MM.1S (cell line): ENCODE measurements at regions not wholly inside any gene's neighbourhood (a gene's known extent, or its start where the extent isn't known, plus 50 kb on each side); places are given as distances from the start of the nearest gene placed in this dataset.

Source experiments
- DNase-seq: peaks from one replicate; pipeline ENCODE4 v3.0.0-alpha.2; 2015
- H2AFZ ChIP-seq: fragments of 300-600 bp; sonication (generic); 2 replicates; pipeline ENCODE4 v1.6.0; 2016; ENCODE audit warnings: antibody characterized with exemption, low read length
- H3F3A ChIP-seq: fragments of 300-600 bp; sonication (generic); 2 replicates; pipeline ENCODE4 v1.6.1; 2016; ENCODE audit warnings: mild to moderate bottlenecking, antibody characterized with exemption, low read length, moderate library complexity, mixed read lengths; ENCODE audit not compliant: insufficient read depth
- H3K27ac ChIP-seq: fragments of 300-600 bp; sonication (generic); 2 replicates; pipeline ENCODE4 v1.5.1; 2016; ENCODE audit warnings: mild to moderate bottlenecking, low read length
- H3K27me3 ChIP-seq: fragments of 300-600 bp; sonication (generic); replicated peaks from 2 replicates; pipeline ENCODE4 v1.6.0; 2016; ENCODE audit warnings: low read length; ENCODE audit not compliant: insufficient read depth
- H3K36me3 ChIP-seq: fragments of 300-600 bp; sonication (generic); replicated peaks from 2 replicates; pipeline ENCODE4 v1.6.1; 2016; ENCODE audit warnings: mild to moderate bottlenecking, low read length, mixed read lengths; ENCODE audit not compliant: insufficient read depth
- H3K4me1 ChIP-seq: fragments of 300-600 bp; sonication (generic); 2 replicates; pipeline ENCODE4 v1.6.1; 2016; ENCODE audit warnings: low read length, mixed read lengths
- H3K4me2 ChIP-seq: fragments of 300-600 bp; sonication (generic); 2 replicates; pipeline ENCODE4 v1.6.0; 2016; ENCODE audit warnings: low read depth, low read length
- H3K4me3 ChIP-seq: fragments of 300-600 bp; sonication (generic); 2 replicates; pipeline ENCODE4 v1.5.1; 2016; ENCODE audit warnings: low read length, mixed read lengths
- H3K79me2 ChIP-seq: fragments of 300-600 bp; sonication (generic); 2 replicates; pipeline ENCODE4 v1.6.1; 2016; ENCODE audit warnings: mixed run types, low read length, mixed read lengths
- H3K9ac ChIP-seq: fragments of 300-600 bp; sonication (generic); 2 replicates; pipeline ENCODE4 v1.6.1; 2016; ENCODE audit warnings: low read length, mixed read lengths
- H3K9me2 ChIP-seq: fragments of 300-600 bp; sonication (generic); replicated peaks from 2 replicates; pipeline ENCODE4 v1.6.1; 2016; ENCODE audit warnings: mild to moderate bottlenecking, low read length, mixed read lengths; ENCODE audit not compliant: insufficient read depth
- H3K9me3 ChIP-seq: fragments of 300-600 bp; sonication (generic); replicated peaks from 2 replicates; pipeline ENCODE4 v1.6.1; 2016; ENCODE audit warnings: mild to moderate bottlenecking, low read length, mixed read lengths; ENCODE audit not compliant: insufficient read depth
- H4K20me1 ChIP-seq: fragments of 300-600 bp; sonication (generic); 2 replicates; pipeline ENCODE4 v1.6.1; 2016; ENCODE audit warnings: mild to moderate bottlenecking, low read length, moderate library complexity, mixed read lengths; ENCODE audit not compliant: insufficient read depth
- EZH2 ChIP-seq: fragments of 300-600 bp; sonication (generic); optimal IDR thresholded peaks from 2 replicates; pipeline ENCODE3; 2017; ENCODE audit warnings: low read depth, mild to moderate bottlenecking, antibody characterized with exemption, low read length, mixed read lengths
- EZH2phosphoT487 ChIP-seq: fragments of 300-600 bp; sonication (generic); IDR thresholded peaks from 2 replicates; pipeline ENCODE4 v1.6.1; 2018; ENCODE audit warnings: antibody characterized with exemption, low read length
- TF ChIP-seq, protein P1 (sequence below): fragments of 300-600 bp; sonication (generic); IDR thresholded peaks from 2 replicates; pipeline ENCODE4 v1.5.1; 2016; ENCODE audit warnings: antibody characterized with exemption, low read length, mixed read lengths

- no peak overlapping the region for H3K4me3 ChIP-seq
Observed at GRCh38 chr20:39638731-39639130, 676.6 kb downstream of the DHX35 start.

GRCh38 chr20:39633689-39634088, 671.5 kb downstream of the DHX35 start:
- TF ChIP-seq, protein P1, sequence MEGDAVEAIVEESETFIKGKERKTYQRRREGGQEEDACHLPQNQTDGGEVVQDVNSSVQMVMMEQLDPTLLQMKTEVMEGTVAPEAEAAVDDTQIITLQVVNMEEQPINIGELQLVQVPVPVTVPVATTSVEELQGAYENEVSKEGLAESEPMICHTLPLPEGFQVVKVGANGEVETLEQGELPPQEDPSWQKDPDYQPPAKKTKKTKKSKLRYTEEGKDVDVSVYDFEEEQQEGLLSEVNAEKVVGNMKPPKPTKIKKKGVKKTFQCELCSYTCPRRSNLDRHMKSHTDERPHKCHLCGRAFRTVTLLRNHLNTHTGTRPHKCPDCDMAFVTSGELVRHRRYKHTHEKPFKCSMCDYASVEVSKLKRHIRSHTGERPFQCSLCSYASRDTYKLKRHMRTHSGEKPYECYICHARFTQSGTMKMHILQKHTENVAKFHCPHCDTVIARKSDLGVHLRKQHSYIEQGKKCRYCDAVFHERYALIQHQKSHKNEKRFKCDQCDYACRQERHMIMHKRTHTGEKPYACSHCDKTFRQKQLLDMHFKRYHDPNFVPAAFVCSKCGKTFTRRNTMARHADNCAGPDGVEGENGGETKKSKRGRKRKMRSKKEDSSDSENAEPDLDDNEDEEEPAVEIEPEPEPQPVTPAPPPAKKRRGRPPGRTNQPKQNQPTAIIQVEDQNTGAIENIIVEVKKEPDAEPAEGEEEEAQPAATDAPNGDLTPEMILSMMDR = no peak
- TF ChIP-seq EZH2 = no peak
- TF ChIP-seq EZH2phosphoT487 = no peak
- no peak for DNase-seq
- Histone ChIP-seq H4K20me1 (no peaks in the 10 kb centered on the region), H3K79me2 (no peaks in the 10 kb centered on the region), H3K4me2 (no peak overlapping the region), H3K4me3 (no peak overlapping the region), H3K9ac (no peak overlapping the region), H3K27ac (no peak overlapping the region), H3K36me3 (no peaks in the 10 kb centered on the region), H3K27me3 (no peaks in the 10 kb centered on the region), H3K9me3 (no peaks in the 10 kb centered on the region), H2AFZ (no peak overlapping the region), H3K9me2 (no peaks in the 10 kb centered on the region), H3K4me1 (no peaks in the 10 kb centered on the region), H3F3A (no peaks in the 10 kb centered on the region)

More at GRCh38 chr20:39638731-39639130, 676.6 kb downstream of the DHX35 start:
- no peak overlapping the region for H3K4me2 ChIP-seq
- no peaks in the 10 kb centered on the region for H3F3A ChIP-seq
- no peaks in the 10 kb centered on the region for H3K79me2 ChIP-seq
- TF ChIP-seq EZH2phosphoT487 = no peak
- TF ChIP-seq, protein P1 = no peak
- TF ChIP-seq EZH2 = no peak
- H3K9me3 ChIP-seq = no peaks in the 10 kb centered on the region
- no peaks in the 10 kb centered on the region for H3K36me3 ChIP-seq
- no peaks in the 10 kb centered on the region for H3K4me1 ChIP-seq
- H3K27ac ChIP-seq = no peak overlapping the region
- H3K9ac ChIP-seq = no peak overlapping the region
- no peaks in the 10 kb centered on the region for H3K27me3 ChIP-seq
- H4K20me1 ChIP-seq = no peaks in the 10 kb centered on the region
- DNase-seq = no peak
- H3K9me2 ChIP-seq = no peaks in the 10 kb centered on the region
- no peak overlapping the region for H2AFZ ChIP-seq

DNA sequence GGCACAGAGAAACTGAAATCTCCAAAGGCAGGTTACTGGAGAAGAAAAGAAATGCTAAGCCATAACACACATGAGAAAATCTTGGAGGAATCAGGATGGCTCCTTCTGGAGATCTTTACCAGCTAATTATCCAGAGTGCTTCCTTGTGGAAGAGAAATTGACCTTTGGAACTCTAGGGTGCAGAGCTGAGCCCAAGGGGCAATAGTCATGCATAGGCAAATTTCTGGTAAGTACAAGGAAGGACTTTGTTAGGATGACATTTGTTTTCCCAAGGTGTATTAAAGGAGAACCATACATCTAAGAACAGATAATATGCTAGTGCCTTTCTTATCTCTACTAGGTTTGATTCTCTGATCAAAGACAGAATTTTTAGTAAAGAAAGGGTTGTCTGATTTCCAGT, 670.6 kb downstream of the DHX35 start:
- Histone ChIP-seq H3K4me3 (no peak overlapping the region), H3K9me3 (no peaks in the 10 kb centered on the region), H3K79me2 (no peaks in the 10 kb centered on the region), H3K4me1 (no peaks in the 10 kb centered on the region), H3K36me3 (no peaks in the 10 kb centered on the region), H3K9ac (no peak overlapping the region), H2AFZ (no peak overlapping the region), H3F3A (no peaks in the 10 kb centered on the region), H4K20me1 (no peaks in the 10 kb centered on the region), H3K27me3 (no peaks in the 10 kb centered on the region), H3K27ac (no peak overlapping the region), H3K9me2 (no peaks in the 10 kb centered on the region), H3K4me2 (no peak overlapping the region)
- no peak for DNase-seq
- TF ChIP-seq, protein P1 = no peak
- no peak for TF ChIP-seq EZH2
- TF ChIP-seq EZH2phosphoT487 = no peak
